ENCODE measurements at regions not wholly inside any gene's neighbourhood (a gene's known extent, or its start where the extent isn't known, plus 50 kb on each side); places are given as distances from the start of the nearest gene placed in this dataset.

DNA sequence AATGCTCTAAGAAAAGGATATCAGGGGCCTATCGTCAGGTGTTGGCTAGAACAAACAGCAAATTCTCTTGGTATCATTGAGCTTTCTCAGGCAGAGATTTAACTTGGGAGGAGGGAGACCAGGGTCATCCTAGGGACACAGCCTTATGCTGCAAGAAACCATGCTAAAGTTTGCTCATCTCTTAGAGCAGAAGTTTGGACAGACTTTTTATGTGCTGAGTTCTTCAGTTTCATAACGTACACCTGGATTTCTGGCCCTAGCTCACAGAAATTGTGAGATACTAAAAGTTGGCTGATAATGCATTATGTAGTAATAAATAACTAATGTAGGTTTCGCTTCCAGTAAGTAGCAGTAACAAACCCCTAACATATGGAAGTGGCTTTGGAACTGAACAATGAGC is 1359.8 kb upstream of the CDH9 start:
- Histone ChIP-seq H3K9me2 (ENCODE audit: insufficient read depth, low read length) (no peaks in the 10 kb centered on the region), H3K4me1 (ENCODE audit: insufficient read depth, low read length, poor library complexity, severe bottlenecking) (no peaks in the 10 kb centered on the region), H2AFZ (ENCODE audit: low read length) (no peak overlapping the region), H3K27ac (ENCODE audit: low read depth, low read length, poor library complexity, severe bottlenecking) (no peak overlapping the region), H3K79me2 (ENCODE audit: insufficient read depth, low read depth, low read length) (no peaks in the 10 kb centered on the region), H3K4me3 (ENCODE audit: low read depth, low read length, poor library complexity, severe bottlenecking) (no peak overlapping the region), H3K9me3 (ENCODE audit: low read length) (no peaks in the 10 kb centered on the region), H4K20me1 (ENCODE audit: insufficient read depth, low read length) (no peaks in the 10 kb centered on the region), H3K36me3 (ENCODE audit: insufficient read depth, low read length) (no peaks in the 10 kb centered on the region), H3K4me2 (ENCODE audit: low read length) (no peak overlapping the region)
- DNase-seq (ENCODE audit: low spot score) = no peak
- TF ChIP-seq EZH2phosphoT487 (IDR thresholded peaks at IDR 0.05; ENCODE audit: borderline replicate concordance, low read depth, low read length) = no peak
- TF ChIP-seq, protein P1, sequence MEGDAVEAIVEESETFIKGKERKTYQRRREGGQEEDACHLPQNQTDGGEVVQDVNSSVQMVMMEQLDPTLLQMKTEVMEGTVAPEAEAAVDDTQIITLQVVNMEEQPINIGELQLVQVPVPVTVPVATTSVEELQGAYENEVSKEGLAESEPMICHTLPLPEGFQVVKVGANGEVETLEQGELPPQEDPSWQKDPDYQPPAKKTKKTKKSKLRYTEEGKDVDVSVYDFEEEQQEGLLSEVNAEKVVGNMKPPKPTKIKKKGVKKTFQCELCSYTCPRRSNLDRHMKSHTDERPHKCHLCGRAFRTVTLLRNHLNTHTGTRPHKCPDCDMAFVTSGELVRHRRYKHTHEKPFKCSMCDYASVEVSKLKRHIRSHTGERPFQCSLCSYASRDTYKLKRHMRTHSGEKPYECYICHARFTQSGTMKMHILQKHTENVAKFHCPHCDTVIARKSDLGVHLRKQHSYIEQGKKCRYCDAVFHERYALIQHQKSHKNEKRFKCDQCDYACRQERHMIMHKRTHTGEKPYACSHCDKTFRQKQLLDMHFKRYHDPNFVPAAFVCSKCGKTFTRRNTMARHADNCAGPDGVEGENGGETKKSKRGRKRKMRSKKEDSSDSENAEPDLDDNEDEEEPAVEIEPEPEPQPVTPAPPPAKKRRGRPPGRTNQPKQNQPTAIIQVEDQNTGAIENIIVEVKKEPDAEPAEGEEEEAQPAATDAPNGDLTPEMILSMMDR (conservative IDR thresholded peaks at IDR 0.05; ENCODE audit: low read length) = no peak
- CTCF ChIA-PET (ENCODE audit: unreplicated experiment) = no interaction called here
- intact Hi-C loops (cut with micrococcal nuclease; ENCODE audit: unreplicated experiment) = no loop called here
- POLR2A ChIA-PET = no interaction called here
- BruUV-seq (replicated peaks) = no TSS peak

- no peak for TF ChIP-seq EZH2phosphoT487 (IDR thresholded peaks at IDR 0.05; ENCODE audit: borderline replicate concordance, low read depth, low read length)
- TF ChIP-seq, protein P1 (conservative IDR thresholded peaks at IDR 0.05; ENCODE audit: low read length) = no peak
- CTCF ChIA-PET (ENCODE audit: unreplicated experiment) = no interaction called here
- no peak overlapping the region for H2AFZ ChIP-seq (ENCODE audit: low read length)
Observed at GRCh38 chr5:28397502-28397941, 1359.1 kb upstream of the CDH9 start.

DNA sequence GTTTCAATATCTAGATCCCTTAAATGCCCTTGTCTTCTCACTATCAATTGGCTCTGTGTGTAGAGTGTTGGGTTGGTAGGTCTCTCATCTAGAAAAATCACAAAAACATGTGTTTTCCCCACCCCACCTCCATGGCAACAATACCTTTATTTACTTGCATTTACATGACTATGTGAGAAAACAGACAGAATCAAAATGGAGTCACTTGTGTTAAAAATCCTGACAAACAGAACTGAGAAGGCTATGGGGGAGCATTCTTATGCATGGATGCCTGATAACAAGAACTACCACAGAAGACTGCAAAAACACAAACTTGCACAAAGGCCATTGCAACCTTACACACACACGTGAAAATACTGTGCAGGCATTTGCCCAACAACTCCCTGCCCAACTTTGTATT is 1352.9 kb upstream of the CDH9 start:
- H3K27ac ChIP-seq (ENCODE audit: low read depth, low read length, poor library complexity, severe bottlenecking) = no peak overlapping the region
- no peaks in the 10 kb centered on the region for H3K9me2 ChIP-seq (ENCODE audit: insufficient read depth, low read length)
- DNase-seq (ENCODE audit: low spot score) = no peak
- H3K4me2 ChIP-seq (ENCODE audit: low read length) = no peak overlapping the region
- no peaks in the 10 kb centered on the region for H3K9me3 ChIP-seq (ENCODE audit: low read length)
- intact Hi-C loops (cut with micrococcal nuclease; ENCODE audit: unreplicated experiment) = no loop called here
- H3K4me3 ChIP-seq (ENCODE audit: low read depth, low read length, poor library complexity, severe bottlenecking) = no peak overlapping the region
- no TSS peak for BruUV-seq (replicated peaks)
- ChIA-PET CTCF (ENCODE audit: unreplicated experiment) (no interaction called here), POLR2A (no interaction called here)
- H3K79me2 ChIP-seq (ENCODE audit: insufficient read depth, low read depth, low read length) = no peaks in the 10 kb centered on the region
- no peaks in the 10 kb centered on the region for H4K20me1 ChIP-seq (ENCODE audit: insufficient read depth, low read length)
- H3K36me3 ChIP-seq (ENCODE audit: insufficient read depth, low read length) = no peaks in the 10 kb centered on the region
- no peak overlapping the region for H2AFZ ChIP-seq (ENCODE audit: low read length)
- TF ChIP-seq, protein P1 (conservative IDR thresholded peaks at IDR 0.05; ENCODE audit: low read length) = no peak
- no peak for TF ChIP-seq EZH2phosphoT487 (IDR thresholded peaks at IDR 0.05; ENCODE audit: borderline replicate concordance, low read depth, low read length)
- no peaks in the 10 kb centered on the region for H3K4me1 ChIP-seq (ENCODE audit: insufficient read depth, low read length, poor library complexity, severe bottlenecking)

More at GRCh38 chr5:28397502-28397941, 1359.1 kb upstream of the CDH9 start:
- no peaks in the 10 kb centered on the region for H3K79me2 ChIP-seq (ENCODE audit: insufficient read depth, low read depth, low read length)
- POLR2A ChIA-PET = no interaction called here
- no peaks in the 10 kb centered on the region for H3K36me3 ChIP-seq (ENCODE audit: insufficient read depth, low read length)
- H4K20me1 ChIP-seq (ENCODE audit: insufficient read depth, low read length) = no peaks in the 10 kb centered on the region
- H3K4me2 ChIP-seq (ENCODE audit: low read length) = no peak overlapping the region
- H3K4me1 ChIP-seq (ENCODE audit: insufficient read depth, low read length, poor library complexity, severe bottlenecking) = no peaks in the 10 kb centered on the region
- intact Hi-C loops (cut with micrococcal nuclease; ENCODE audit: unreplicated experiment) = no loop called here
- no peak for DNase-seq (ENCODE audit: low spot score)
- no peaks in the 10 kb centered on the region for H3K9me2 ChIP-seq (ENCODE audit: insufficient read depth, low read length)
- H3K9me3 ChIP-seq (ENCODE audit: low read length) = no peaks in the 10 kb centered on the region
- no peak overlapping the region for H3K27ac ChIP-seq (ENCODE audit: low read depth, low read length, poor library complexity, severe bottlenecking)
- BruUV-seq (replicated peaks) = no TSS peak
- no peak overlapping the region for H3K4me3 ChIP-seq (ENCODE audit: low read depth, low read length, poor library complexity, severe bottlenecking)

All from OCI-LY7 (cell line).